ENCODE measurements at regions not wholly inside any gene's neighbourhood (a gene's known extent, or its start where the extent isn't known, plus 50 kb on each side); places are given as distances from the start of the nearest gene placed in this dataset.
"Not testable (repeated sequence)": the region's sequence is repeated elsewhere in the genome, so short reads cannot be mapped to it uniquely, and the experiment has no call there.

GRCh38 chr3:181213347-181213746 lies 223.8 kb upstream of the DNAJC19 start:
- no peak for DNase-seq

DNA sequence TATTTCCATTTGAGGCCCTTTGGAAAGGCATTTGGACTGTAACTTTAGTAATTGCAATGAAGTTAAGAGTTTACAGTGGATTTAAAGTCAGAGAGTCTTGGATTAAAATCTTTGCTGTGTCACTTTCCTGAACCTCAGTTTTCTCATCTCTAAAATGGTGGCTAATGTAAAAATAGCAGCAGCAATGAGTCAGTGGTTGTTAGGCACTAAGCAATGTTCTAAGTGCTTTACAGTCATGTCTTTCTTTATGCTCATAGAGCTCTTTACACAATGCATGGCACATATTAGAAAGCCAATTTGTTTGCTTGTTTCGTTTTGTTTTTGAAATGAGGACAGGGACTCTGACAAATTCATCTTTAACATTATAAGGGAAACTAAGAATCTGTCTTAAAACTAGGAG lies 222.7 kb upstream of the DNAJC19 start:
- DNase-seq: no peak

- DNase-seq: peak; percentile 66
Measured at GRCh38 chr3:181210275-181210674, 220.7 kb upstream of the DNAJC19 start.

GRCh38 chr3:181189556-181189955 lies 200.0 kb upstream of the DNAJC19 start:
- no peak for DNase-seq

GRCh38 chr3:181183764-181184163 lies 194.2 kb upstream of the DNAJC19 start:
- no peak for DNase-seq

DNA sequence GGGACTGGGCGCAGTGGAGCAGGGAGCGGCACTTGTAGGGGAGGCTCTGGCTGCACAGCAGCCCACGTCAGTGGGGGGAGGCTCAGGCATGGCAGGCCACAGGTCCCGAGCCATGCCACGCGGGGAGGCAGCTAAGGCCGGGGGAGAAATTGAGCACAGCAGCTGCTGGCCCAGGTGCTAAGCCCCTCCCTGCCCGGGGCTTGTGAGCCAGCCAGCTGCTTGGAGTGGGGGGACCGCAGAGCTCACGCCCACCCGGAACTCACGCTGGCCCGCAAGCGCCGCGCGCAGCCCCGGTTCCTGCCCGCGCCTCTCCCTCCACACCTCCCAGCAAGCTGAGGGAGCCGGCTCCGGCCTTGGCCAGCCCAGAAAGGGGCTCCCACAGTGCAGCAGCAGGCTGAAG lies 193.5 kb upstream of the DNAJC19 start:
- not testable (repeated sequence) for DNase-seq

GRCh38 chr3:181178991-181179390 lies 189.5 kb upstream of the DNAJC19 start:
- DNase-seq: no peak

DNA sequence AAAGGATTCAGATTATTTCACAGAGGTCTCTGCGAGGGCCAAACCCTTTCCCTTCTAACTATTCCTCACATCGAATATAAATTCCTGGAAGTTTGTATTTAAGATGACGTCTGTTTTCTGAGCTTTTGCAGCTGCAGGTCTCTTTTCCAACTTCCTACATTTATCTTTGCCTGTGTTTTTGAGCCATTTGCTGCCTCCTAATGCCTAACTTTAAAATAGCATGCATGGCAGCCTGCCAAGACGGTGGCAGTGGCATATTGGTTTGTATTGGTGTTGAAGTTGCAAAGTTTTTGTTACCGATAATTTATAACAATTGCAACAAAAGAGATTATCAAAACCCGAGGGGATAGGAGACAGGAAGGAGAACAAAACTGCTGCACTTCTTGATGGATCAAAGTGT lies 187.1 kb upstream of the DNAJC19 start:
- peak; percentile 74 for DNase-seq

GRCh38 chr3:181174676-181175233 lies 185.2 kb upstream of the DNAJC19 start:
- no peak for DNase-seq

DNA sequence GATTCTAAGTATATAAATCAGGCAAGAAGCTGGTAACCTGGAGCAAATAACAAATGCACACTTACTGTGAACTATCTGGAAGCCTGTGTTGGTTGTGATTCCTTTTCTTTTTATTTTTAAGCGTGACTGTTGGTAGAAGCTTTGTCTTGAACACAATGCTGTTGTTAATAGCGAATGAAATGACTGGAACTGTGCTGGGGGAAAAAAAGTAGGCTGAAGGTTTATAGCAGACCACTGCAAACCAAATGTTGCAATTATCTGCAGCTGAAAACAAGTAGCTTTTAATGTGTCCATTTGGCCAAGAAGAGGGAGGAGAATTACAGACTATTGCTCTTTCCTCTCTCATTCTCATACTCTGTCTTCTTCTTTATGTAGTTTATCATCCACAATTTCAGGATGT lies 184.5 kb upstream of the DNAJC19 start:
- DNase-seq: no peak

DNA sequence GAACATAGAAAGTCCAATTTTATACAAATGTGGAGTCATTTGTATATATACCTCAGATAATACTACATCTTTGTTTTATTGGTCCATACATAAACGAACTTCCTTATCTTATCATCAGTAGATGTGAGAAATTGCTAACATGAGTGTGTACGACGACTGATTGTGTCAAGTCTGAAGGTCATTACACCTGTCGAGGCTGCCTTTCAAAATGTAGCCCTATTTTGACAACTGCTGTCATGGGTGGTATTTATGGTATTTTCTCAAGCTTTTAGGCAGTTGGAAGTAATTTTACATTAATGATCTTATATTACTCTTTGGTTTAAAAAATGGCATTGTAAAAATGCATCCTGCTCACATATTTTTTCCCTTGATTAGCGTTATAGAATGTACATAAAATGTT lies 183.7 kb upstream of the DNAJC19 start:
- DNase-seq: no peak

- DNase-seq: no peak
Measured at GRCh38 chr3:181134873-181135272, 145.3 kb upstream of the DNAJC19 start.

GRCh38 chr3:181133832-181134231 lies 144.3 kb upstream of the DNAJC19 start:
- DNase-seq: no peak

DNA sequence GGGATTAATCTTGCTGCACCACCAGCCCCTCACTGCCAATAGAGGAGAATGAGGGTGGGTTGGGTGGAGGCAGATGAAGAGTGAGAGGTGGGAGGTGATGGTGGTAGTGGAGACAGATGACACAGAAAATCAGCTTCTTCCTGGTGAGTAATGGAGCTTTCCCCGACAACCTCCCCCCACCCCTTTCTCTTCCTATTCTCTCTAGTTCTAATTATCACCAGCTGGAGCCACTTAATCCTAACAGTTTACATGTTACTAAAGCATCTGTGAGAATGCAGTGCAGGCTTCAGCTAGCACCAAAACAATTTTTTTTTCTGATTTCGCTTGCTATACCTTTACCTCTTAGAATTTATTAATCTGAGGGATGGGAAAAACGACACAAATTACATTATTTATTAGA lies 116.1 kb upstream of the DNAJC19 start:
- peak; percentile 47 for DNase-seq

DNA sequence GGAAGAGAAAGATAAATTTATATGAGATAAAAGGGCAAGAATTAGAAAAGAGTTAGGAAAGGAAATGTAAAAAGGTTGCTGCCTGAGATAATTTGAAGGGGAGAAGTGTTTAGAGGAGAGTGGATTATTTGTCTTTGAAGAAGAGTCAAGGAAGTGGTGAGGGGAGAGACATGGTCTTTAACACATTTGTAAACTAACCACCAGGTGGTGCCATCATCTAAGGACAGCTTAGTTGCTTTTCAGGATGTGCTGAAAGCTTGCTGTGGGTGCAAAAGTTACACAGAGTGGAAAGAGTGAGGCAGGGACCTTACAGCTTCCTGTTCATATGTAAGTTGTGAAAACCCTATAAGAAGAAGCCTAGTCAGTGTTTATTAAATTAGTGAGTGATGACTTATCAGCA lies 114.1 kb upstream of the DNAJC19 start:
- DNase-seq: peak; percentile 77

GRCh38 chr3:181086011-181086410 lies 96.5 kb upstream of the DNAJC19 start:
- no peak for DNase-seq

DNA sequence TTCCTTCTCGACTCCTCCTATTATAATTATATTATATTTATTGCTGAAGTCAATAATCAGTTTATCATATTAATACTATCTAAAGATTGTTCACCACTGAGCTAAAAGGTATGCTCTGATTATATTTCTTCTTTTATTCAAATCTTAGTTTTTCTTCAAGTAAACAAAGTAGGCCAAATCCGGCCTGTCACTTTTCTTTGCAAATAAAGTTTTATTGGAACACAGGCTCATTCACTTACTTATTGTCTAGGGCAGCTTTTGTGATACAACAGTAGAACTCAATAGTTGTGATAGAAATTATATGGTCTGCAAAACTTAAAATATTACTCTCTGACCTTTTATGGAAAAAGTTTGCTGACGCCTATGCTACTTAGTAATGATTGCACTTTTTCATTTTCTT lies 92.4 kb upstream of the DNAJC19 start:
- no peak for DNase-seq

- no peak for DNase-seq
Measured at GRCh38 chr3:181076558-181076957, 87.0 kb upstream of the DNAJC19 start.

DNA sequence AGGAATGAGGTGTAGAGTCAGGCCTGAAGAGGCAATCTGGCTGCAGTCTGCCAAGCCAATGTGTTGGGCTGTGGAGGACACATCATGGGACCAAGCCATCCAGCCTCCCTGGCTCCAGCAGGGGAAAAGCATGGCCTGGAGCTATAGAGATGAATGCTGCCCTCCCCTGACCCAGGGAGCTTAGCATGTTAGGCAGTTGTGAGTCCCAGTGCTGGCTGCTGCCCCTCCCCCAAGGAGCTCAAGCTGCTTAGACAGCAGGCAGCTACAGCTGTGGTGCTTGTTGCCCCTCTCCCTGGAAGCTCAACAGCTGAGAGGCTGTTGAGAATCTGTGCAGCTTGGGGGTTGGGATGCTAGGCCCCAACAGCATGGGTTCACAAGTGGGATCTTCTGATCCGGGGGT lies 85.6 kb upstream of the DNAJC19 start:
- no peak for DNase-seq

GRCh38 chr3:181066143-181067087 lies 76.9 kb upstream of the DNAJC19 start:
- DNase-seq: no peak

- DNase-seq: peak; percentile 74
Measured at GRCh38 chr3:181056136-181056732, 66.7 kb upstream of the DNAJC19 start.

GRCh38 chr3:181054538-181054937 lies 65.0 kb upstream of the DNAJC19 start:
- DNase-seq: no peak

- no peak for DNase-seq
Measured at GRCh38 chr3:181052256-181052655, 62.7 kb upstream of the DNAJC19 start.

DNA sequence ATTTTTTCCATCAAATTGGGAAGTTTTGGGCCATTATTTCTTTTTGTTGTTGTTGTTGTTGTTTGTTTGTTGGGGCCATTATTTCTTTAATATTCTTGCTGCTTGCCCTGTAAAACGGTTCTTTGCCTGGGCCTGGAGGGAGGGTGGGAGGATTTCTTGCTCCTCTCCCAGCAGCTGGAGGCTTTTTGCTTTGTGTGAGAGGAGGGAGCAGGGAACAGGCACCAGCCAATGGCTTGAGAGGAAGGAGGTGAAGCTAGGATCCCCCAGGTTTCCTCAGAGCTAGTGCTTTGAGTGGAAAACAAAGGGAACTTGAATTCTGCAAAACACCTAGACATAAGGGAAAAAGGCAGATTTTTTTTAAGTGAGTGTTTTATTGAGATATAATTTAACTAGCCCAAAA lies 61.2 kb upstream of the DNAJC19 start:
- no peak for DNase-seq
